ENCODE measurements at regions not wholly inside any gene's neighbourhood (a gene's known extent, or its start where the extent isn't known, plus 50 kb on each side); places are given as distances from the start of the nearest gene placed in this dataset.

DNA sequence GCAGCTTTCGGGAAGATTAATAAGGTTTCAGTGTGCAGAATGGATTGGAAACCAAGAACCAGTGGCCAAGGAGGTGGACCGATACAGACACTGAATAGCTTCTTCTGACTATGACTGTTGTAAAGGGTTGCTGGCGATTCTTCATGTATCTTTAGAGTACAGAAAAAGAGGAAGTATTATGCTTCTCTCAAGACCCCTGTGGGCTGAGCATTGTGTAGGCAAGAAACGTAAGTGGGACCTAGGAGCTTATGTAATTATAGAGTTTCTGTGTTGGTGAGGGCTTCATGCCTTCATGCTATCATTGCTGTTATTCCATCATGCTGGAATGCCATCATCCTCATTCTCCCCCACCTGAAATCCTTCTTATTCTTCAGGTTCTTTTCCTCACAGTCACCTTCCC lies 105.4 kb upstream of the AKIRIN2 start:
- no peak for DNase-seq (ENCODE audit: low read depth)

- no peak for DNase-seq (ENCODE audit: low read depth)
Measured at GRCh38 chr6:87806635-87807034, 104.6 kb upstream of the AKIRIN2 start.

GRCh38 chr6:87806099-87806498 lies 104.1 kb upstream of the AKIRIN2 start:
- DNase-seq (ENCODE audit: low read depth) = no peak

DNA sequence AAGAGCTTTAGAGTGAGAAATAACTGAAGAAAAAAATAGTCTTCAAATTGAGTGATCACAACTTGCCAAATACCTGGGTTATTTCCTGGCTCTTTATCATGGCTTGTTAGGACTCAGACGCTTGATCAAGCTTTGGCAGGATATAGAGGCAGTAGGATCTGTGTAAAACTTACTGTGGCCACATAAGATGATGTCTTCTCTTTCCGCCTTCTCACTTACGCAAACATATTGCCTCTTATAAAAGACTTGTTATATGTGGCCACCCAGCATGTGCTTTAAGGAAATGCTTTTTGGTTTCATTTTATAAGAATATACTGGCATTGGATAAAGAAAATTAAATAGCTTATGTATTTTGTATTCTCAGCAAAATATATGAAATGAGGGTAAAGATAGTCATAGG lies 101.8 kb upstream of the AKIRIN2 start:
- no peak for DNase-seq (ENCODE audit: low read depth)

GRCh38 chr6:87799651-87800050 lies 97.6 kb upstream of the AKIRIN2 start:
- no peak for DNase-seq (ENCODE audit: low read depth)

- DNase-seq (ENCODE audit: low read depth) = no peak
Measured at GRCh38 chr6:87798393-87799278, 96.6 kb upstream of the AKIRIN2 start.

DNA sequence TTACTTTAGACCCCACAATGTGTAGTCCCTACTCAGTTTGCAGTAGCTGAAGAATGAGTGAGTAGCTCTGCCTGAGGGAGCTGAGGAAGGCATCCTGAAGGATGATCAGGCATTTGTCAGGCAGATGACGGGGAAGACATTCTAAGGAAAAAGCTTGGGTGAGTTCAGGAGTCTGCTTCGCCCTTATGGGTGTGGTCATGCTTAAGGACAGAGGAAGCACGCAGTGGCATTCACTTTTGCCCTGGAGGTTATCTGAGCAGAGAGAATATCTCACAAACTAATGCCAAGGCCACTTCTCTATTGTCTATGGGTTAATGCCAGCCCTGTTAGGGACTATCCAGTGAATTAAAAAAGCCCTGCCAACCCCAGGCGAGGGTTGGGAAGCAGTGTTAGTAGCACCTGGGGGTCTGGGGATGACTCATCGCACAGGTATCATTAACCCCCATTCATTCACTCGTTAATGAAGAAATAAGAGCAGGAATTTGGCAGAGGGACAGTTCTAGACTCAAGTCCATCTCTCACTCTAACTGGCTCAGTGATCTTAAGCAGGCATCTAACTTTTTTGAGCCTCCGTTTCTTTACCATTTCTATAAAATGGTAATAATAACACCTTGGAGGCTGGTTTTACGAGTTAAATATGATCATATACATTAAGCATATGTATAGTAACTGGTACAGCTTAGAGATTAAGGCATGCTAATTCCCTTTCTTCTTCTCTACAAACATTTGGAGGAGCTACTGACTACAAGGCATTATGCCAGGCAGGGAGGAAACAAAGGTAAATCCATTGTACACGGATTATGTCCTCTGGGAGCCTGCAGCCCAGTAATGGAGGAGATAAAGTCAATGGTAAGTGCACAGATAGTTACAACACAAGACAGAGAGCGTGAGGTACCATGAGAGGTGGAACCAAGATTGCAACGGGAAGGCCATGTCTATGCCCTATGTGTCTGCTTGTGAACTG lies 93.2 kb upstream of the AKIRIN2 start:
- no peak for DNase-seq (ENCODE audit: low read depth)

GRCh38 chr6:87793315-87793714 lies 91.3 kb upstream of the AKIRIN2 start:
- DNase-seq (ENCODE audit: low read depth) = no peak

GRCh38 chr6:87791982-87792381 lies 89.9 kb upstream of the AKIRIN2 start:
- no peak for DNase-seq (ENCODE audit: low read depth)

DNA sequence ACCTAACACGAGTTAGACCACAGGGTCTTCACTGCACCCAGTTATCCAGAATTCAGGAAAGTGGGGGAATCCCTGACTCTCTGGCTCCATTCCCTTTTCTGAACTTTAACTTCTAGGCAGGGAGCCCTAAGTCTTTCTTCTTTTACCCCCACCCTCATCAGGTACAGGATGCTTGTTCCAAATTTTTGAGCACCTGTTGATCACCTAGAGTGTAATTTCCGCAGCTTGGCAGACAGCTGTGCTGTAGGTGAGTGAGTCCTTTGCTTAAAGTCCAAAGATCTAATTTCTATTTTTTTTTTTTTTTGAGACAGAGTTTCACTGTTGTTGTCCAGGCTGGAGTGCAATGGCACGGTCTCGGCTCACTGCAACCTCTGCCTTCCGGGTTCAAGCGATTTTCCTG lies 89.5 kb upstream of the AKIRIN2 start:
- no peak for DNase-seq (ENCODE audit: low read depth)

GRCh38 chr6:87791029-87791428 lies 89.0 kb upstream of the AKIRIN2 start:
- DNase-seq (ENCODE audit: low read depth) = no peak

DNA sequence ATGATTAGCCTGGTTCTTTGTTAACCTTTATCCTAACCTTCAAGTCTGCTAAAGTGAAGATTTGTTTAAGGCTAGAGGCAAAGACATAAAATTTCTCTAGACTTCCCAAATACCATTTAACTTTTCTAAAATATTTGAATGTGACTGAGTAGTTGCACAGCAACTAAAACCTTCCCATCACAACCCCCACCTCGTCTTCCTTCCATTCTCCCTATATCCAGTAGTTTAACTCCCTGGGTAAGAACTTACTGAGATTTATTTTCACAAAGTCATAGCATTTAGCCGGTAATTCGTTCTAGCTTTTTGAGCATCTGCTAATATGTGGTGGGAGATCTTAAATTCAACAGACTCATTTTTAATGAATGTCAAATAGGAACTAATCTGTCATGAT lies 87.9 kb upstream of the AKIRIN2 start:
- DNase-seq (ENCODE audit: low read depth) = no peak

GRCh38 chr6:87789198-87789899 lies 87.3 kb upstream of the AKIRIN2 start:
- DNase-seq (ENCODE audit: low read depth) = no peak

DNA sequence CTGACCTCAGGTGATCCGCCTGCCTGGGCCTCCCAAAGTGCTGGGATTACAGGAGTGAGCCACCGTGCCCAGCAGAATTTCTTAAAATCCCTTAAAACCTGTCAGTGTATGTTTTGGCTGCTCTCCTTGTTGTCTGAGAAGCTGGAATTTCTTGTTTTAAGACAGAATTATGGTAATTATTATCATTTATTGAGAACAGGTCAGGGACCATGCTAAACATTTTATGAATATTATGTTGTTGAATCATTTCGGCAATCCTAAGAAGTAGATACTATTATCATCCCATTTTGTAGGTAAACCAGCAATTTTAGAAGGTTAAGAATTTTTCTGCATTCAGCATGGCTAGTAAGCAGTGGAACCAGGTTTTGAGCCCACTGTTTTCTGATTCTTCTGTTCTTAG lies 86.1 kb upstream of the AKIRIN2 start:
- DNase-seq (ENCODE audit: low read depth) = no peak

DNA sequence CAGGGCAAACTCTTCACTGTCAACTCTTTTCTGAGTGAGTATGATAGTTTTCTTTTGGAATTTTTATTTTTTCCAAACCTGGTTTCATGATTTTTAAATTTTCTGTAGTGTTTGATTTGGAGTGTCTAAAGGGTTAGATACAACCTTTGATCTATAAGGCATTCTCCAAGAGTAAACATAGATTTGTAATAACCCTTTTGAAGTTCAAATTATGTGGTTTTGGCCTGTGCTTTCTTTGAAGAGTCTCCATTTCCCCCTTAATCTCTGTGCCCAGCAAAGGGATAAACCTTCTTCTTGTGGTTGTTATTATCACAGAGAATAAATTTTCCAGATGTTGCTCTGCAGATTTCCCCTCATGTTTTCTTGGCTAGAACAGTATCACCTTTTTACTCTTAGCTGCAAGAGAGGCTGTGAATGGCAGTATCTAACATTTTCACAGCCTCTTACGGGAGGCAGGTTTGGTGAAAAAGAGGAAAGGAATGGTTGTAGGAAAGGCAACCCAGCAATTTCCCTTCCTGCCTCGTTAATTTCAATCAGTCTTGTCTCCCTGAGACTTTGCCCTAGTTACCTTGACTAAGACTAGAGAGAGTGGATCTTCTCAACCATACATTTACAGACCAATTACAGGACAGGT lies 83.3 kb upstream of the AKIRIN2 start:
- DNase-seq (ENCODE audit: low read depth) = no peak

DNA sequence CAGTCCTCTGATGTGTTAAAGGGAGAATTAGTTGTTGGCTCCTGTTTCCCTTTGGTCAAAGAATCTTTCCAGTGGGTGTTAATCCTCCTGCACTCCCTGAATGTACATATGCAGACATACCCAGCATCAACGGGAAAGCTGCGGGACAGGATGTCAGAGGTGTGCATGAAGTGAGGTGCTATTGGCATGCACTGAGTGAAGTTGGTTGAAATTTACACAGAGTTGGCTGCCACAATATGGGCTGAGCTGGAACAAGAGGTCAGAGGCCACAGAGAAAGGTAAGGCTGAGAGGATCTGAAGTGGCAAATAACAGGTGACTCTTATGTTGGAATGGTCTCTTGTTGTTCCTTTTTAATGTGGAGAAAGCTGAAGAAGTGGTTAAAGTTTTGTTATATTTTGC lies 82.7 kb upstream of the AKIRIN2 start:
- no peak for DNase-seq (ENCODE audit: low read depth)

DNA sequence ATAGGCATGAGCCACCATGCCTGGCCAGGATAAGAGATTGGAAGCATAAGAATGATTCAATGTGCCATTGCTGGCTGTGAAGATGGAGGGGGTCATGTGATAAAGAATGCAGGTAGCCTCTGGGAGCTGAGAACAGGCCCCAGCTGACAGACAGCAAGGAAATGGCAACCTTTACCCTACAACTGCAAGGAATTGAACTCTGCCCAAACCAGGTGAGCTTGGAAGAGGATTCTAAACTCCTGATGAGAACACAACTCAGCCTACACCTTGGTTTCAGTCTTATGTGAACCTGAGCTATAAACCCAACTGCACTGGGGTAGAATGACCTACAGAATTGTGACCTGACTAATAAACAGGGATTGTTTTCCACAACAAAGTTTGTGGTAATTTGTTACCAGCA lies 82.0 kb upstream of the AKIRIN2 start:
- no peak for DNase-seq (ENCODE audit: low read depth)

- DNase-seq (ENCODE audit: low read depth) = no peak
Measured at GRCh38 chr6:87779542-87779941, 77.5 kb upstream of the AKIRIN2 start.

- no peak for DNase-seq (ENCODE audit: low read depth)
Measured at GRCh38 chr6:87772597-87773530, 70.8 kb upstream of the AKIRIN2 start.

DNA sequence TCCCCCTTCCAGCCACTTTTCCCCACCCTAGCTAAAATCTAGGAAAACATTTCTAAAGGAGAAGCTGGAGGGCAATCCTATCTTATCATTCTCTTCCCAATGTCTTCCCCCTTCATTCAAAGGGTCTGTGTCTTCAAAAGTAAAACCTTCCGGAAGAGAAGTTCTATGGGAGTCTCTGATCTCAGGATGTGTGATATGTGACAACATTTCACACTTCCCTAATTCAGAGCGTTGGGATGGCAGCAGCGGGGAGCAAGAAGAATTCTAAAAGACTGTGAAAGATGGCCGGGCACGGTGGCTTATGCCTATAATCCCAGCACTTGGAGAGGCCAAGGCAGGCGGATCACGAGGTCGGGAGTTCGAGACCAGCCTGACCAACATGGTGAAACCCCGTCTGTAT lies 65.4 kb upstream of the AKIRIN2 start:
- no peak for DNase-seq (ENCODE audit: low read depth)

DNA sequence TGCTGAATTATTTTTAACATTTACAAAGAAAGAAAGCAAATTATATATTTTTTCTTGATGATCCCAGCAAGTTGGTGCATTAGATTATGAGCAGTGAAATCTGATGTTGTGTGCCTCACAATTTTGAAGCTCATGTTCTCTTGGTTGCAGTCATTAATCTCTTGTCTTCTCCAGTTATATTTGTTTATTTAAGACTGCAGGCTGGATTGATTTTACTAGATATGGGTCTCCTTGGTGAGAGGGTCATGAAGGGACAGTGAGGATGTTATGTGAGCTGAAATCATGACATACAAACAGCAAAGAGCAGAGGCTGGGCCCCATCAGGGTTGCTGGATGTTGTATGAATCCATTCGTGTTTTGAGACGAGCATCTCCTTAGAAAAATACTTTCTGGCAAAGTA lies 64.2 kb upstream of the AKIRIN2 start:
- DNase-seq (ENCODE audit: low read depth) = no peak
